Hematopoietic multipotent progenitor cell treated with erythropoietin and hydrocortisone succinate and interleukin-3 and kit ligand, for 17 days (in vitro differentiated cells): ENCODE measurements at regions not wholly inside any gene's neighbourhood (a gene's known extent, or its start where the extent isn't known, plus 50 kb on each side); places are given as distances from the start of the nearest gene placed in this dataset.

ENCODE experiments used
- DNase-seq: peaks from one replicate; pipeline ENCODE4 v3.0.0-alpha.2; 2015; ENCODE audit warnings: low spot score

DNA sequence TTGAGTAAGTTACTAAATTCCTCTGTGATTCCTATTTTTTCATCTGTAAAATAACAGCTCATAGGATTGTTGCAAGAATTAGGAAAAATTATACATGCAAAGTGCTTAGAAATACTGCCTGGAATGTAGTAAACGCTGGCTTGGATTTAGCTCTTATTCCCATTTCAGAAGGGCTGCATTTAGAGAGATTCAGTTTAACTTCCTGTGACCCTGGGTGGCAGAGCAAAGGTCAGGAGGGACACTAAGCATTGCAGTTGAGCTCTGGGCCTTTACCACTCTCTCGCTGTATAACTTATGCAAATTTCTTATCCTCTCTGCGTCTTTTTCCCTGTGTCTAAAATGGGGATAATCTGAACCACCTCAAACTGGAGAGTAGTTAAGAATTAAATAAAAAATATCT is 241.0 kb upstream of the POU3F1 start:
- DNase-seq, result no peak

GRCh38 chr1:38287036-38287435 is 240.4 kb upstream of the POU3F1 start:
- no peak for DNase-seq

DNA sequence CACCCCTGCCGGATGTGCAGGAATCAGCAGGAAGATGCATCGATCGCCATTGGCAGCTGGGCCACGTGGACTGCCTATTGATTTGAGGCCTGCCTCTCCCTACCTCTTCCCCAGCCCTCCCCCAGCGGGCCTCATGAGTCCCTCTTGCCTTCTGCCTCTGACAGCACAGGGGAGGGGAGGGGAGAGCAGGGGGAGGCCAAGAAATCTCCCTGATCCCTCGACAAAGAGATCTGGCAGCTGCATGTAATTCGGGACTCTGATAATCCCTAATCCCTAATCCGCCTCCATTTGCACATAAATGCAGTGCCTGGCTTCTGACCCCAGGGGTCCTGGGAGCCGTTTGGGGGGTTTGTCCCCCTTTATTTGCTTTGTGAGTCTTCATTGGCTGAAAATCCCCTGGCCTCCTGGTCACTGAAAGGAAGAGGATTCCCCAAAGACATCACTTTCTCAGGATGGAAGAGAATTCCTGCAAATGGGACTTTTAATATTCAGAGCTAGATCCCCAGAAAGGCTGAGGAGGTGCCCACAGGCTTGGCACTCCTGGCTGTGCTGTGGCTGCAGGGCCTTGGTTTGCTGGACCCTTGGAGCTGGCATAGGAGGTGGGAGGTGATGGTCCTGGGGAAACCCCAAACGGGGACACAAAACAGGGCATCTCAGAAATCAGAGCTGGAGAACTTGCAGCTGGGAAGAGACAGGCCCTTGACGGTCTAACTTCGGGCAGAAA is 239.4 kb upstream of the POU3F1 start:
- no peak for DNase-seq

DNA sequence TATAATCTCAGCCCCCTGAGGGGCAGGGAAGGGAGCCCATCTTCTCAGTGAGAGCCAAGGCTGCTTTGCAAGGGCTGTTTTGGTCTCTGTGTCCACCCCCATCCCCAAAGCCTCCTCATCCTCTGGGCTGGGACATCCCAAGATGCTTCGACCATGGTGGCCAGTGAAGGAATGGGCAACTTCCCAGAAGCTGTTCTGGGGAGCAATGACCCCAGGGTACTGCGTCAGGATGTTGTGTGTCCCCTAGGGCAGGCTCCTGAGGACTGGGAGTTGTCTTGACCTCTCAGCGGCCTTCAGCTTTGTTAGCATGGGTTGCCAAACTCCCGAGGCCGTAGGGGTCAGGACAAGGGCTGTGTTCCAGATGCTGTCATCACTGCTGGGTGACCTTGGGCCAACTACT is 238.4 kb upstream of the POU3F1 start:
- no peak for DNase-seq

- no peak for DNase-seq
These were observed 237.3 kb upstream of the POU3F1 start for GRCh38 chr1:38283696-38284470.

DNA sequence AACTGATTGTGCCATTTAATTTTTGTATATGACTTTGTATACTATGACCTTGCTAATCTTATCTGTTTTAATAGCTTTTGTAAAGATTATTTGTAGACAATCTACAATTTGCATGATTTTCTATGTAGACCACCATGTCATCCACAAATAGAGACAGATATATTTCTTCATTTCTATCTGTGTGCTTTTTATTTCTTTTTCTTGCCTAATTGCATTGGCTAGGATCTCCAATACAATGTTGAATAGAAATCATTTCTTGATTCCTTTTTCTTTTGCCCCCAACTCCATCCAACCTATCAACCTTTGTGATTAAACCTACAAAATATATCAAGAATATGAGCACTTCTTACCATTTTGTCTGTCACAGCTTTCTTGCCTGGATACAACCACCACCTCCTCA is 232.6 kb upstream of the POU3F1 start:
- no peak for DNase-seq

DNA sequence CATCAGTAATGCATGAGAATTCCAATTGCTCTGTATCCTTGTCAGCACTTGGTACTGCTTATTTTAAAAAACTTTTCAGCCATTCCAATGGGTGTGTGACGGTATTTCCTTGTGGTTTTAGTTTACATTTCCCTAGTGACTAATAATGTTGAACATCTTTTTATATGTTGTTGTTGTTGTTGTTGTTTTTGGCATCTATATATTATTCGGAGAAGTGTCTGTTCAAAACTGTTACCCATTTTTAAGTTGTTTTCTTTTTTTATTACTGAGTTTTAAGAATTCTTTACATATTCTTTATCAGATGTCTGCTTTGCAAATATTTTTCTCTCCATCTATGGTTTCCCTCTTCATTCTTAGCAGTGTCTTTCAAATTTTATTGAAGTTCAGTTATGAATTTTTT is 231.1 kb upstream of the POU3F1 start:
- no peak for DNase-seq

DNA sequence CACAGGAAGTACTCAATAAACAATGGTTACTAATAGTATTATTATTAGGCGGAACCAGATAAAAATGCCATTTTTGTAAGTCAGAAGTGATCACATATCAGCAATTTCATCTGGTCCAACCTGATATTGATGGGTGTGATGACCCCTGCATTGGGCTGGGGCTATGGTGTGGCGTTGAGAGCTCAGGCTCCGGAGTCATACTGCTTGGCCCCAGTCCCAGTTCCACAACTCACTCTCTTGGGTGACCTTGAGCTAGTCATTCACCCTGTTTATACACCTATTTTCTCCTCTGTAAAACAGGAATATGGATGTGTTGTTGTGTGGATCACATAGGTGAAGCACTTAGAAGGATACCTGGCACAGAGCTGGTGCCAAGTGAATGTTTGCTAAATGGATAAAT is 229.4 kb upstream of the POU3F1 start:
- no peak for DNase-seq

DNA sequence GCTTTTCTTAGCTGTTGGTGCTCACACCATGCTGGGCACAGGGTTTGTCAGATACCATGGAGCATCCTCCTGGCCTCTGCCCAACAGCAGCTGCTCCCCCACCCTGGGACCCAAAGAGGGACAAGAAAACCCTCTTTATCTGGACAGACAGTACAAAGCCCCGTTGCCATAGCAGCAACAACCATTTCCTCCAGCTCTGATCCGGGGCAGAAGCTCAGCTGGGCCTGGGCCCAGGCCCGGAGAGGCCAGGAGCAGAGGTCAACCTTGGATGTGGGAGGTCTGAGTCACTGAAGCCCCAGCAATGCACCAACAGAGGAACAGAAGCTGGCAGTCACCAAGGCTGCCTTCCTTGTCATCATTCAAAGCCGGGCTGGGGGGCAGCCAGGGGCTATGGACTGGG is 228.4 kb upstream of the POU3F1 start:
- DNase-seq, result no peak

DNA sequence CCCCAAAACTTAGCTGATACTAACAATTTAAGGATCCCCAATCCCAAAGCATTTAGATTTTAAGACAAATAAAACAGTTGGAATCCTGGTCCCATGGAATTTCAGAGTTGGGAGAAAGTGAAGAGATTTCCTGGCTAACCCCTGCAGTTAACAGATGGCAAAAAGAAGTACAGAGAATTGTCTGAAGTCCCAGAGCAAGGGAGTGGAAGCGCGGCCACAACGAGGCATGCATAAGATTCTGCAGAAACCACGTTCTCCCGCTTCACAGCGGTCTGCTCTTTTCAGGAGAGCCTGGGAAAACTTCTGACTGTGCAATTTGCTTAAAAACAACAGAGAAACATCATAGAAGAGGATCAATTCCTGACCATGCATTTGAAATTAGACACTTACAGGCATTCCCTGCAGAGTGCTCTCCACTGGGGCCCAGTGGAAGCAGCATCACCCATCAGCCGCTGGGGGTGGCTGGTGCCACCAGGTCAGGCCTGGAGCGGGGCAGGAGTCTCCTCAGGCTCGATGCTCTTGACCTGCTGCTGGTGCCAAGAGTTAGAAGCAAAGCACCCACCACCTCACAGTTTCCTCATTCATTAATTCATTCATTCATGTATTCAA is 226.7 kb upstream of the POU3F1 start:
- no peak for DNase-seq

DNA sequence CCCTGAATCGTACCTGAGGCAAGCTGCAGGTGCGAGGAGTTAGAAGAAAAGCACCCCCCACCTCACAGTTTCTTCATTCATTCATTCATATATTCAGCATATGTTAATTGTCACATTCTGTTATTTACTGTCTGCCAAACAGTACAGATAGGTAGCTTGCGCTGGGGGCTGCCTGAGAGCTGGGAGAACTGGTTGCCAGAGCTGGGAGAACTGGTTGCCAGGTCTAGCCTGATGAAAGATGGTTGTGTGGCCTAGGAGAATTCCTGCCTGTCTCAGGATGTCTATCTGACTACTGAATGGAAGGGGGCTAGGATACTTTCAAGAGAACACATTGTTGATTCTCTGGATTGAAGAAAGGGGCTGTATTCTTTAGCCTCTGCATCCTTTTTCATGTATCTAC is 225.9 kb upstream of the POU3F1 start:
- no peak for DNase-seq

- no peak for DNase-seq
These were observed 224.4 kb upstream of the POU3F1 start for GRCh38 chr1:38270849-38271633.

GRCh38 chr1:38269923-38270848 is 223.6 kb upstream of the POU3F1 start:
- no peak for DNase-seq

DNA sequence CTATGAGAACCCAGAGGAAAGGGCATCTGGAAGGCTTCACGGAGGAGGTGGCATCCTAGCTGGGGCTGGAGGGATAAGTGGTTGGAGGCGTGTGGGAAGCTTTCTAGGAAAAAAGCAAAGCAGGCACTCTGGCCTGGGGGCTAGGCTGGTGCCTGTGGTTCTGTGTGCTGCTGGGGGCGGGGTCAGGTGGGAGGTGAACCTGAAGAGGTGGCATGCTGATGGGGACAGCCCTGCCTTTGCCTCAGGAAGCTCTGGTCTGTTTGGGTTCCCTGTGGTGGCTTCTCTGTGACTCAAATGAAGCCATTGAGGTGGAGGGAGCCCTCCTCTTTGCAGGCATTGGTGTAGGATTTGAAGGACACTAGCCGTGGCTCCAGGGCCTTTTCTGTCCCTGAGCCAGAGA is 221.6 kb upstream of the POU3F1 start:
- no peak for DNase-seq

DNA sequence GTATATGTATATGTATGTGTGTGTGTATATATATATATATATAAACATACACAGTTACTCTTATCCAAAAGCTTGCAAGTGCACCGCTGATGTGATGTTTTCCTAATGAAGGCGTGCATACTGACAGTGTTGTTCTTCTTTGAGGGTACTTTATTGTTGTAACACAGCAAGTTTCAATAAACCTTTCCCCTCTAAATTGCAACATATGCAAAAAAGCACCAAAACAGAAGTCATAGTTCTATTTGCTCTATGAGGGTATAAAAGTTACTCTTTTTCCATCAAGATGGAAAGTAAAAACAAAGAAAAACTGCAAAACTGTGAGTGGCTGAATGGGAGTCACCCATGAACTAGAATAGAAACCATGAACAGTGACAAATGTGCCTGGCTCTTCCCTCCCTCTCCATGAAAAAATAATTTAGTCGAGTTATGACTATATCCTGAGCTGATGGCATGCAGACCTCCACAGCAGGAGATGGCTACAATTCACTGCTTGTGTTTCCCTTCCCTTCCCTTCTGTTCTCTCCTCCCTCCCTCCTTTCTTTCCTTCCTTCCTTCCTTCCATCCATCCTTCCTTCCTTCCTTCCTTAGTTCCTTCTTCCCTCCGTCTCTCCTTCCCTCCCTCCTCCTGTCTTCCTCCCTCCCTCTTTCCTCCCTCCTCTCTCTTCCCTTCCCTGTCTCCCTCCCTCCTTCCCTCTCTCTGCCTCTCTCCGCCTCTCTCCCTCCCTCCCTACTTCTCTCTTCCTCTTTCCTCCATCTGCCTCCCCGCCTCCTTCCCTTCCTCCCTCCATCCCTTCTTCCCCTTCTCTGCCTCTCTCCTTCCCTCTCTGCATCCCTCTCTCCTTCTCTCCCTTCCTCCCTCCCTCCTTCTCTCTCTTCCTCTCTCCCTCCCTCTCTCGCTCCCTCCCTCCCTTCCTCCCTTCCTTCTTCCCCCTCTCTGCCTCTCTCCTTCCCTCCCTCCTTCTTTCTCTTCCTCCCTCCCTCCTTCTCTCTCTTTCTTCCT is 220.7 kb upstream of the POU3F1 start:
- DNase-seq, result no peak

GRCh38 chr1:38266197-38266520 is 219.6 kb upstream of the POU3F1 start:
- no peak for DNase-seq

GRCh38 chr1:38265293-38266196 is 219.0 kb upstream of the POU3F1 start:
- DNase-seq, result no peak

- DNase-seq, result no peak
These were observed 216.8 kb upstream of the POU3F1 start for GRCh38 chr1:38263438-38263837.

- DNase-seq, result no peak
These were observed 215.0 kb upstream of the POU3F1 start for GRCh38 chr1:38261574-38261973.
